BJ (cell line): ENCODE measurements at regions not wholly inside any gene's neighbourhood (a gene's known extent, or its start where the extent isn't known, plus 50 kb on each side); places are given as distances from the start of the nearest gene placed in this dataset.

ENCODE experiments used
- CTCF ChIA-PET: fragments of 350-600 bp; formaldehyde crosslinking; extraction: SDS; loops from one replicate; lab custom pipeline; 2021; ENCODE audit warnings: antibody characterized with exemption, inconsistent platforms; lab: Yijun Ruan, JAX
- POLR2A ChIA-PET: fragments of 300-600 bp; sonication (Branson Sonifier 250); formaldehyde crosslinking; extraction: SDS; loops from one replicate; lab custom pipeline; 2021; ENCODE audit warnings: antibody characterized with exemption; lab: Charles Lee
- DNase-seq: peaks from one replicate; pipeline ENCODE4 v3.0.0-alpha.2; 2011; ENCODE audit warnings: low read depth
- H3K27me3 ChIP-seq: 2 replicates; pipeline ENCODE4 v1.6.0; 2011; ENCODE audit warnings: low read length; ENCODE audit not compliant: control insufficient read depth, insufficient read depth
- H3K36me3 ChIP-seq: 2 replicates; pipeline ENCODE4 v1.5.1; 2011; ENCODE audit warnings: low read length; ENCODE audit not compliant: control insufficient read depth, insufficient read depth
- H3K4me3 ChIP-seq: 2 replicates; pipeline ENCODE4 v1.5.1; 2011; ENCODE audit warnings: low read depth, mild to moderate bottlenecking, control low read depth, low read length
- TF ChIP-seq, protein P1 (sequence below): IDR thresholded peaks from 2 replicates; pipeline ENCODE4 v1.5.1; 2011; ENCODE audit warnings: low read depth, mild to moderate bottlenecking, control low read depth, inconsistent platforms, low read length, moderate library complexity; ENCODE audit not compliant: insufficient read depth

DNA sequence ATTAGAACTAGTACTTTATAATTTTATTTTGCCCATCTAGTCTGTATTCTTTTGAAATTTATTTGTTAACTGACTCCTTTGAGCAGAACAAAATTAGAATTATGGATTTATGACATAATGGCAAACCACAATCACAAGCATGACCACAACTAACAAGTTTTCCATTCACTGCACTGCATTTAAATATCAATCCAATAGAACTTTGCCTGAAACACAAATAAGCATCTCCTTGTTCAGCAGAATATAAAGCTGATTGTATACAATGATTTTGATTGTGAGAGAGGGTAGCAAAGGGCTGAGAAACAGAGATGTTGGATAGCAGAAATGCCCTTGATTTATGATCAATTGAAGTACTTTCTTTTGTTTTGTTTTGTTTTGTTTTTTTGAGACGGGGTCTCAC lies 495.5 kb upstream of the RGS18 start:
- Histone ChIP-seq H3K36me3 (no peaks in the 10 kb centered on the region), H3K4me3 (no peak overlapping the region), H3K27me3 (no peaks in the 10 kb centered on the region)
- ChIA-PET CTCF (no interaction called here), POLR2A (no interaction called here)
- TF ChIP-seq, protein P1, sequence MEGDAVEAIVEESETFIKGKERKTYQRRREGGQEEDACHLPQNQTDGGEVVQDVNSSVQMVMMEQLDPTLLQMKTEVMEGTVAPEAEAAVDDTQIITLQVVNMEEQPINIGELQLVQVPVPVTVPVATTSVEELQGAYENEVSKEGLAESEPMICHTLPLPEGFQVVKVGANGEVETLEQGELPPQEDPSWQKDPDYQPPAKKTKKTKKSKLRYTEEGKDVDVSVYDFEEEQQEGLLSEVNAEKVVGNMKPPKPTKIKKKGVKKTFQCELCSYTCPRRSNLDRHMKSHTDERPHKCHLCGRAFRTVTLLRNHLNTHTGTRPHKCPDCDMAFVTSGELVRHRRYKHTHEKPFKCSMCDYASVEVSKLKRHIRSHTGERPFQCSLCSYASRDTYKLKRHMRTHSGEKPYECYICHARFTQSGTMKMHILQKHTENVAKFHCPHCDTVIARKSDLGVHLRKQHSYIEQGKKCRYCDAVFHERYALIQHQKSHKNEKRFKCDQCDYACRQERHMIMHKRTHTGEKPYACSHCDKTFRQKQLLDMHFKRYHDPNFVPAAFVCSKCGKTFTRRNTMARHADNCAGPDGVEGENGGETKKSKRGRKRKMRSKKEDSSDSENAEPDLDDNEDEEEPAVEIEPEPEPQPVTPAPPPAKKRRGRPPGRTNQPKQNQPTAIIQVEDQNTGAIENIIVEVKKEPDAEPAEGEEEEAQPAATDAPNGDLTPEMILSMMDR = no peak
- DNase-seq = no peak

DNA sequence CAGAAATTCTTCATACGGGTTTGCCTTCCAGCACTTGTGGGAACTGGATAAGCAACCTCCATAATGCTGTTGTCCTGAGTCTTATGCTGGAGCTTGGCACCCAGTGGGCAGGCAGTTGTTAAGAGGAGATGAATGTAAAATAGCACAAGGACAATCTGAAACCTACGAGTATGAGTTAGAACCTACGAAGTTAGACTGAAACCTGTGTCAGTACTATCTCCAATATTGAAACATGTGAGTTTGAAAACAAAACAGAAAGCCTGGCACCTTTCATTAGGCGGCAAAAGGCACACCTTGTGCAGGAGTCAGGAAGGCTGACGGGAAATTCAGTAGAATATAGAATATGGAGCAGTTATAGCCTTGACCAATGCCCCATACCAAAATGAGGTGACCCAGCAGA lies 489.7 kb upstream of the RGS18 start:
- ChIA-PET POLR2A (no interaction called here), CTCF (no interaction called here)
- TF ChIP-seq, protein P1 = no peak

DNA sequence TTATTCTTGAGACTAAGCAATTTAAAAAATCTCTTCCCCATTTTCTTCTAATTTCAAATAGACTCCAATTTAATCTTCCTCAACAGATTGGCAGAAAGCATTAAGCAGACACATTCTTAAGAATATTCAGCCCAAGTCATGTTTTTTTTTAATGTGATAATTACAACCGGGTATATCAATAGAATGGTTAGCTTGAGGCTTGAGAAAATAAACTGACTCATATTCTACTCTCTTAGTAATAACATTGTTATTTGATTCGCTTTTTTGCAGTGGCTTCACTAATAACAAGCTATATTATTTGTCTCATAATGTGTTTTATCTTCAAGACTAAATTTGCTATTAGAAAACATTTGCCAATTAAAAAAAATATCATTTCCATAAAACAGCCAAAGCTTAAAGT lies 488.6 kb upstream of the RGS18 start:
- H3K36me3 ChIP-seq = no peaks in the 10 kb centered on the region
- POLR2A ChIA-PET = no interaction called here
- no peak overlapping the region for H3K4me3 ChIP-seq
- CTCF ChIA-PET = no interaction called here
- H3K27me3 ChIP-seq = no peaks in the 10 kb centered on the region
- no peak for DNase-seq
- TF ChIP-seq, protein P1 = no peak

More for the DNA sequence above, 489.7 kb upstream of the RGS18 start:
- H3K4me3 ChIP-seq = no peak overlapping the region
- H3K27me3 ChIP-seq = no peaks in the 10 kb centered on the region
- no peak for DNase-seq
- H3K36me3 ChIP-seq = no peaks in the 10 kb centered on the region

DNA sequence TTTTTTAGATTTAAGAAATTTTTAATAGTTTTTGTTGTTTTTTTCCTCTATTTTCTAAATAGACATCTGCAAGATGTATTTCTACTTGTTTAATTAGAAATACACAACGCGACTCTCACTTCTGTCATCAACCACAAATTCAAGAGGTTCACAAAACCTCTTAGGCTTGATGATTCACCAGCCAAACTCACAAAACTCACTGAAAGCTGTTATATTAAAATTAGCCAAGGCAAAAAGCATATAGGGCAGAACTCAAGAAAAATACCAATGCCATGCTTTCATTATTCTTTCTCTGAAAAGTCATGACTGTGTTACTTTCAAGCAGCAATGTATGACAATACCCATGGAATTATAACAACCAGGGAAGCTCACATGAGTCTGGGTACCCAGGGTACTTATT lies 487.0 kb upstream of the RGS18 start:
- H3K4me3 ChIP-seq = no peak overlapping the region
- H3K36me3 ChIP-seq = no peaks in the 10 kb centered on the region
- POLR2A ChIA-PET = no interaction called here
- CTCF ChIA-PET = no interaction called here
- TF ChIP-seq, protein P1 = no peak
- no peak for DNase-seq
- H3K27me3 ChIP-seq = no peaks in the 10 kb centered on the region

DNA sequence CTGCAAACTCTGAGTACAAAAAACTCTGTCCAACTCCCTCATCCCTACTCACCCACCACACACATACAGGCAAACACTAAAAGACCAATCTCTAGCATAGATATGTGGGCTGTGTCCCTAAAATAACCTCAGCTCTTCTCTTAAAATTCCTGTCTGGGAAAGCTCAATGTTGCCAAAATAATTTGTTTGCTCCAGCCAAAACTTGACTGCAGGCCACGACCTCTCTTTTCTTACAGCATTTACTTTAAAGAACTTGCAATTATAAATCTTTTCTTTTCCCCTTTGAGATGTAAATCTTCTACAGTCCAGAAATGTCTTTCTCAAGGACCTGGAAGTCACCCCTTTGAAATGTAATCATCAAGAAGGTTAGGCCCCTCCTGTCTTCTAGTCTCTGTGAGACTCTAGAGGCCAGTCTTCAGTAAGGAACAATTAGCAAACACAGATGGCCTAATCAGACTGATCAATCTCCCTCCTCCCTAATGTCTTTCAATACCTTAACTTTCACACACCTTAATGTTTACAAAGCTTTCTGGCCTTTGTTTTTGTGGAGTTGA lies 483.6 kb upstream of the RGS18 start:
- TF ChIP-seq, protein P1 = no peak
- Histone ChIP-seq H3K4me3 (no peak overlapping the region), H3K36me3 (no peaks in the 10 kb centered on the region), H3K27me3 (no peaks in the 10 kb centered on the region)
- CTCF ChIA-PET = interaction anchor here (1.0 kb wide), 1 partner anchor 21 kb away, joined by 3 read pairs; no protein-coding TSS in a partner anchor
- POLR2A ChIA-PET = no interaction called here
- no peak for DNase-seq
